ENCODE measurements at regions not wholly inside any gene's neighbourhood (a gene's known extent, or its start where the extent isn't known, plus 50 kb on each side); places are given as distances from the start of the nearest gene placed in this dataset.

GRCh38 chr12:24489939-24490338 lies 459.0 kb downstream of the BCAT1 start:
- intact Hi-C loops (cut with micrococcal nuclease; ENCODE audit: unreplicated experiment) (no loop called here), in situ Hi-C loops (cut with HindIII; ENCODE audit: extremely low pct_ligation_motif_present, low pct_unique_long_range_greater_than_20kb) (no loop called here)
- no peaks in the 10 kb centered on the region for H3K36me3 ChIP-seq (replicated peaks in 1 of 2; ENCODE audit: control insufficient read depth in 1 of 2, insufficient read depth in 2 of 2, low read length in 2 of 2)
- no peaks in the 10 kb centered on the region for H3K79me2 ChIP-seq (ENCODE audit: insufficient read depth, low read length)
- TF ChIP-seq PHF21A (CRISPR knock-in tag; IDR thresholded peaks at IDR 0.05), result no peak
- TF ChIP-seq ZNF331 (CRISPR knock-in tag; IDR thresholded peaks at IDR 0.05), result no peak
- no peak for TF ChIP-seq ZNF326 (CRISPR knock-in tag; IDR thresholded peaks at IDR 0.05; ENCODE audit: borderline replicate concordance)
- no peak for TF ChIP-seq DRAP1 (CRISPR knock-in tag; IDR thresholded peaks at IDR 0.05)
- TF ChIP-seq, protein P1, sequence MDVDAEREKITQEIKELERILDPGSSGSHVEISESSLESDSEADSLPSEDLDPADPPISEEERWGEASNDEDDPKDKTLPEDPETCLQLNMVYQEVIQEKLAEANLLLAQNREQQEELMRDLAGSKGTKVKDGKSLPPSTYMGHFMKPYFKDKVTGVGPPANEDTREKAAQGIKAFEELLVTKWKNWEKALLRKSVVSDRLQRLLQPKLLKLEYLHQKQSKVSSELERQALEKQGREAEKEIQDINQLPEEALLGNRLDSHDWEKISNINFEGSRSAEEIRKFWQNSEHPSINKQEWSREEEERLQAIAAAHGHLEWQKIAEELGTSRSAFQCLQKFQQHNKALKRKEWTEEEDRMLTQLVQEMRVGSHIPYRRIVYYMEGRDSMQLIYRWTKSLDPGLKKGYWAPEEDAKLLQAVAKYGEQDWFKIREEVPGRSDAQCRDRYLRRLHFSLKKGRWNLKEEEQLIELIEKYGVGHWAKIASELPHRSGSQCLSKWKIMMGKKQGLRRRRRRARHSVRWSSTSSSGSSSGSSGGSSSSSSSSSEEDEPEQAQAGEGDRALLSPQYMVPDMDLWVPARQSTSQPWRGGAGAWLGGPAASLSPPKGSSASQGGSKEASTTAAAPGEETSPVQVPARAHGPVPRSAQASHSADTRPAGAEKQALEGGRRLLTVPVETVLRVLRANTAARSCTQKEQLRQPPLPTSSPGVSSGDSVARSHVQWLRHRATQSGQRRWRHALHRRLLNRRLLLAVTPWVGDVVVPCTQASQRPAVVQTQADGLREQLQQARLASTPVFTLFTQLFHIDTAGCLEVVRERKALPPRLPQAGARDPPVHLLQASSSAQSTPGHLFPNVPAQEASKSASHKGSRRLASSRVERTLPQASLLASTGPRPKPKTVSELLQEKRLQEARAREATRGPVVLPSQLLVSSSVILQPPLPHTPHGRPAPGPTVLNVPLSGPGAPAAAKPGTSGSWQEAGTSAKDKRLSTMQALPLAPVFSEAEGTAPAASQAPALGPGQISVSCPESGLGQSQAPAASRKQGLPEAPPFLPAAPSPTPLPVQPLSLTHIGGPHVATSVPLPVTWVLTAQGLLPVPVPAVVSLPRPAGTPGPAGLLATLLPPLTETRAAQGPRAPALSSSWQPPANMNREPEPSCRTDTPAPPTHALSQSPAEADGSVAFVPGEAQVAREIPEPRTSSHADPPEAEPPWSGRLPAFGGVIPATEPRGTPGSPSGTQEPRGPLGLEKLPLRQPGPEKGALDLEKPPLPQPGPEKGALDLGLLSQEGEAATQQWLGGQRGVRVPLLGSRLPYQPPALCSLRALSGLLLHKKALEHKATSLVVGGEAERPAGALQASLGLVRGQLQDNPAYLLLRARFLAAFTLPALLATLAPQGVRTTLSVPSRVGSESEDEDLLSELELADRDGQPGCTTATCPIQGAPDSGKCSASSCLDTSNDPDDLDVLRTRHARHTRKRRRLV (CRISPR knock-in tag; IDR thresholded peaks at IDR 0.05), result no peak
- no peak for TF ChIP-seq SIN3B (IDR thresholded peaks at IDR 0.05; ENCODE audit: low read length)
- TF ChIP-seq ZNF34 (CRISPR knock-in tag; IDR thresholded peaks at IDR 0.05; ENCODE audit: borderline replicate concordance), result no peak
- no peak for TF ChIP-seq ZKSCAN8 (CRISPR knock-in tag; IDR thresholded peaks at IDR 0.05; ENCODE audit: borderline replicate concordance)
- TF ChIP-seq ZNF343 (CRISPR knock-in tag; IDR thresholded peaks at IDR 0.05), result no peak
- TF ChIP-seq ZZZ3 (CRISPR knock-in tag; IDR thresholded peaks at IDR 0.05; ENCODE audit: borderline replicate concordance), result no peak
- no peak for TF ChIP-seq ZNF770 (CRISPR knock-in tag; IDR thresholded peaks at IDR 0.05)
- TF ChIP-seq BORCS8-MEF2B (CRISPR knock-in tag; IDR thresholded peaks at IDR 0.05), result no peak
- DNase-seq (ENCODE audit: low spot score) (no peak), ATAC-seq (no peak), FAIRE-seq (no peak)
- H3K27ac ChIP-seq (ENCODE audit: extremely low read length, insufficient read depth, low read length), result no peak overlapping the region
- no peaks in the 10 kb centered on the region for H3K9me3 ChIP-seq (ENCODE audit: low read length)
- ChIA-PET CTCF (ENCODE audit: low intra/inter-chr PET ratio, low total read pairs) (no interaction called here), POLR2A (no interaction called here)
- H3K27me3 ChIP-seq (ENCODE audit: control insufficient read depth in 1 of 2, insufficient read depth in 2 of 2, low read length in 2 of 2), result no peaks in the 10 kb centered on the region
- H3K4me3 ChIP-seq (replicated peaks in 1 of 3; ENCODE audit: insufficient read depth in 1 of 3, low read depth in 2 of 3, low read length in 3 of 3), result no peak overlapping the region
- no TSS peak for BruUV-seq (replicated peaks)
- H2AFZ ChIP-seq (ENCODE audit: low read length), result no peak overlapping the region
- no peaks in the 10 kb centered on the region for H4K20me1 ChIP-seq (ENCODE audit: insufficient read depth, low read length)
- no peak overlapping the region for H3K9ac ChIP-seq (ENCODE audit: insufficient read depth, low read depth, low read length)
- 63% methylated on average over 3 of the region's 3 CpGs for WGBS (ENCODE audit: low lambda C conversion rate)
- peaks cover 8% of the 10 kb centered on the region for H3K4me1 ChIP-seq (ENCODE audit: insufficient read depth, low read length)
- H3K4me2 ChIP-seq (ENCODE audit: low read depth, low read length), result no peak overlapping the region

Data from HepG2 (cell line).